ENCODE measurements at regions not wholly inside any gene's neighbourhood (a gene's known extent, or its start where the extent isn't known, plus 50 kb on each side); places are given as distances from the start of the nearest gene placed in this dataset.
"Not testable (repeated sequence)": the region's sequence is repeated elsewhere in the genome, so short reads cannot be mapped to it uniquely, and the experiment has no call there.

- dilution Hi-C loops (cut with MboI; ENCODE audit: extremely low pct_ligation_motif_present, low sequenced_read_pairs), result no loop called here
Observed at GRCh38 chr2:14082640-14083039, 549.9 kb upstream of the LRATD1 start.

GRCh38 chr2:14094592-14094991, 537.9 kb upstream of the LRATD1 start:
- H3K9me3 ChIP-seq (ENCODE audit: control insufficient read depth, low read depth, low read length), result no peaks in the 10 kb centered on the region
- H3K79me2 ChIP-seq (ENCODE audit: control insufficient read depth, insufficient read depth, low read length), result no peaks in the 10 kb centered on the region
- H3K9me1 ChIP-seq (ENCODE audit: control insufficient read depth, extremely low read depth, insufficient read depth, low read length), result no peaks in the 10 kb centered on the region
- FAIRE-seq (no peak), DNase-seq (ENCODE audit: low read depth, low spot score) (no peak)
- no peaks in the 10 kb centered on the region for H3K27me3 ChIP-seq (ENCODE audit: control insufficient read depth, extremely low read depth, insufficient read depth, low read length)
- dilution Hi-C loops (cut with MboI; ENCODE audit: extremely low pct_ligation_motif_present, low sequenced_read_pairs), result no loop called here
- no peak overlapping the region for H3K4me3 ChIP-seq (ENCODE audit: control insufficient read depth in 2 of 3, extremely low read depth in 1 of 3, insufficient read depth in 2 of 3, low read depth in 1 of 3, low read length in 3 of 3)
- no peak overlapping the region for H3K9ac ChIP-seq (ENCODE audit: control insufficient read depth, extremely low read depth, insufficient read depth, low read length)
- H3K4me1 ChIP-seq (ENCODE audit: control insufficient read depth, extremely low read depth, insufficient read depth, low read length), result no peaks in the 10 kb centered on the region
- no peaks in the 10 kb centered on the region for H4K20me1 ChIP-seq (ENCODE audit: control insufficient read depth, extremely low read depth, insufficient read depth, low read length)
- H3K27ac ChIP-seq (ENCODE audit: control insufficient read depth, insufficient read depth, low read length), result no peak overlapping the region
- no peak overlapping the region for H2AFZ ChIP-seq (ENCODE audit: control insufficient read depth, low read length)
- TF ChIP-seq EZH2 (IDR thresholded peaks at IDR 0.05; ENCODE audit: low read length) (no peak), CTCF (optimal IDR thresholded peaks at IDR 0.05 in 1 of 3, IDR thresholded peaks at IDR 0.05 in 1 of 3, conservative IDR thresholded peaks at IDR 0.05 in 1 of 3; ENCODE audit: extremely low read depth in 1 of 3, insufficient read depth in 2 of 3, low read length in 3 of 3) (no peak)
- H3K36me3 ChIP-seq (ENCODE audit: control insufficient read depth in 2 of 2, extremely low read depth in 1 of 2, insufficient read depth in 2 of 2, low read length in 2 of 2), result no peaks in the 10 kb centered on the region
- no peak overlapping the region for H3K4me2 ChIP-seq (ENCODE audit: control insufficient read depth, extremely low read depth, insufficient read depth, low read depth, low read length)

More at GRCh38 chr2:14082640-14083039, 549.9 kb upstream of the LRATD1 start:
- no peak overlapping the region for H3K9ac ChIP-seq (ENCODE audit: control insufficient read depth, extremely low read depth, insufficient read depth, low read length)
- H3K4me3 ChIP-seq (ENCODE audit: control insufficient read depth in 2 of 3, extremely low read depth in 1 of 3, insufficient read depth in 2 of 3, low read depth in 1 of 3, low read length in 3 of 3), result no peak overlapping the region
- no peaks in the 10 kb centered on the region for H4K20me1 ChIP-seq (ENCODE audit: control insufficient read depth, extremely low read depth, insufficient read depth, low read length)
- no peak overlapping the region for H2AFZ ChIP-seq (ENCODE audit: control insufficient read depth, low read length)
- DNase-seq (ENCODE audit: low read depth, low spot score), result no peak
- H3K9me1 ChIP-seq (ENCODE audit: control insufficient read depth, extremely low read depth, insufficient read depth, low read length), result no peaks in the 10 kb centered on the region
- TF ChIP-seq EZH2 (IDR thresholded peaks at IDR 0.05; ENCODE audit: low read length) (no peak), CTCF (optimal IDR thresholded peaks at IDR 0.05 in 1 of 3, IDR thresholded peaks at IDR 0.05 in 1 of 3, conservative IDR thresholded peaks at IDR 0.05 in 1 of 3; ENCODE audit: extremely low read depth in 1 of 3, insufficient read depth in 2 of 3, low read length in 3 of 3) (no peak)
- no peak for FAIRE-seq
- no peaks in the 10 kb centered on the region for H3K36me3 ChIP-seq (ENCODE audit: control insufficient read depth in 2 of 2, extremely low read depth in 1 of 2, insufficient read depth in 2 of 2, low read length in 2 of 2)
- H3K4me1 ChIP-seq (ENCODE audit: control insufficient read depth, extremely low read depth, insufficient read depth, low read length), result no peaks in the 10 kb centered on the region
- no peak overlapping the region for H3K4me2 ChIP-seq (ENCODE audit: control insufficient read depth, extremely low read depth, insufficient read depth, low read depth, low read length)
- H3K9me3 ChIP-seq (ENCODE audit: control insufficient read depth, low read depth, low read length), result no peaks in the 10 kb centered on the region
- H3K27ac ChIP-seq (ENCODE audit: control insufficient read depth, insufficient read depth, low read length), result no peak overlapping the region
- H3K79me2 ChIP-seq (ENCODE audit: control insufficient read depth, insufficient read depth, low read length), result no peaks in the 10 kb centered on the region
- H3K27me3 ChIP-seq (ENCODE audit: control insufficient read depth, extremely low read depth, insufficient read depth, low read length), result no peaks in the 10 kb centered on the region

- H3K9me1 ChIP-seq (ENCODE audit: control insufficient read depth, extremely low read depth, insufficient read depth, low read length); H3K27ac ChIP-seq (ENCODE audit: control insufficient read depth, insufficient read depth, low read length); FAIRE-seq; H4K20me1 ChIP-seq (ENCODE audit: control insufficient read depth, extremely low read depth, insufficient read depth, low read length); H3K27me3 ChIP-seq (ENCODE audit: control insufficient read depth, extremely low read depth, insufficient read depth, low read length); H3K4me2 ChIP-seq (ENCODE audit: control insufficient read depth, extremely low read depth, insufficient read depth, low read depth, low read length); H3K9me3 ChIP-seq (ENCODE audit: control insufficient read depth, low read depth, low read length); H3K36me3 ChIP-seq (ENCODE audit: control insufficient read depth in 2 of 2, extremely low read depth in 1 of 2, insufficient read depth in 2 of 2, low read length in 2 of 2); dilution Hi-C loops (cut with MboI; ENCODE audit: extremely low pct_ligation_motif_present, low sequenced_read_pairs); DNase-seq (ENCODE audit: low read depth, low spot score); H3K79me2 ChIP-seq (ENCODE audit: control insufficient read depth, insufficient read depth, low read length); H3K9ac ChIP-seq (ENCODE audit: control insufficient read depth, extremely low read depth, insufficient read depth, low read length); H2AFZ ChIP-seq (ENCODE audit: control insufficient read depth, low read length); H3K4me3 ChIP-seq (ENCODE audit: control insufficient read depth in 2 of 3, extremely low read depth in 1 of 3, insufficient read depth in 2 of 3, low read depth in 1 of 3, low read length in 3 of 3); H3K4me1 ChIP-seq (ENCODE audit: control insufficient read depth, extremely low read depth, insufficient read depth, low read length): not testable (repeated sequence)
Observed at GRCh38 chr2:14099101-14099500, 533.4 kb upstream of the LRATD1 start.
